A549 (cell line): ENCODE measurements at regions not wholly inside any gene's neighbourhood (a gene's known extent, or its start where the extent isn't known, plus 50 kb on each side); places are given as distances from the start of the nearest gene placed in this dataset.

ENCODE experiments used
- ATAC-seq, 2 experiments: fragments of 200-7000 bp in 1 of 2; fragments of >200 bp in 1 of 2; cut with Nextera tagmentation in 1 of 2; cut with Tn5 transposase in 1 of 2; 3 replicates each; pipeline versions ENCODE4 v1.8.0 to v1.9.1; 2018 to 2020; ENCODE audit warnings: mild to moderate bottlenecking in 1 of 2, moderate library complexity in 1 of 2
- CTCF ChIA-PET: fragments of 300-600 bp; sonication (Branson Sonifier 250); formaldehyde crosslinking; extraction: SDS; loops from one replicate; lab custom pipeline; 2021; ENCODE audit warnings: antibody characterized with exemption, inconsistent platforms; lab: Yijun Ruan, JAX
- POLR2A ChIA-PET: fragments of 350-600 bp; formaldehyde crosslinking; extraction: SDS; loops from one replicate; lab custom pipeline; 2021; ENCODE audit warnings: antibody characterized with exemption, inconsistent platforms; lab: Yijun Ruan, JAX
- DNase-seq, 2 experiments: peaks; one replicate each; pipeline versions ENCODE4 v3.0.0 to v3.0.0-alpha.2; 2011 to 2016; ENCODE audit warnings: low read depth in 1 of 2, low spot score in 1 of 2
- FAIRE-seq: peaks from 2 replicates; lab custom pipeline; 2011; peaks lifted over from hg19 to GRCh38; lab: Jason Lieb, UNC
- H3K27ac ChIP-seq, 2 experiments: fragments of >200 bp; sonication (Bioruptor Twin); formaldehyde crosslinking; 3 replicates each; pipeline ENCODE4 v1.5.1; 2016 to 2017
- H3K4me1 ChIP-seq: fragments of >200 bp; sonication (Bioruptor Twin); formaldehyde crosslinking; 3 replicates; pipeline ENCODE4 v1.6.1; 2016
- H3K4me2 ChIP-seq: fragments of >200 bp; sonication (Bioruptor Twin); formaldehyde crosslinking; 3 replicates; pipeline ENCODE4 v1.6.1; 2016
- H3K4me3 ChIP-seq: fragments of >200 bp; sonication (Bioruptor Twin); formaldehyde crosslinking; 3 replicates; pipeline ENCODE4 v1.5.1; 2016
- H3K9me3 ChIP-seq: fragments of >200 bp; sonication (Bioruptor Twin); formaldehyde crosslinking; 3 replicates; pipeline ENCODE4 v1.6.1; 2016
- CEBPB ChIP-seq, 2 experiments: fragments of >200 bp in 1 of 2; sonication (Bioruptor Twin) in 1 of 2; formaldehyde crosslinking in 1 of 2; IDR thresholded peaks; 2 replicates each; pipeline ENCODE4 v1.6.1; 2012 to 2016
- CHD2 ChIP-seq: fragments of 150-350 bp; IDR thresholded peaks from 2 replicates; pipeline ENCODE4 v1.6.1; 2014; ENCODE audit warnings: low read length; ENCODE audit not compliant: partially characterized antibody
- CHD4 ChIP-seq: fragments of 200-600 bp; sonication (generic); IDR thresholded peaks from 2 replicates; pipeline ENCODE4 v1.6.1; 2016; ENCODE audit warnings: antibody characterized with exemption, mild to moderate bottlenecking, borderline replicate concordance
- EHF ChIP-seq: fragments of 250-450 bp; sonication (Bioruptor Pico); IDR thresholded peaks from 2 replicates; pipeline ENCODE4 v1.5.0; 2020; ENCODE audit warnings: mild to moderate bottlenecking
- EP300 ChIP-seq, 2 experiments: fragments of >200 bp; sonication (Bioruptor Twin); formaldehyde crosslinking; IDR thresholded peaks; 2 replicates in 1 of 2; 3 replicates in 1 of 2; pipeline ENCODE4 v1.6.1; 2016 to 2017
- ESRRA ChIP-seq: fragments of 150-350 bp; IDR thresholded peaks from 2 replicates; pipeline ENCODE4 v1.6.1; 2014; ENCODE audit warnings: mild to moderate bottlenecking, low read length, borderline replicate concordance
- FOSB ChIP-seq: fragments of 250-450 bp; sonication (Bioruptor Pico); IDR thresholded peaks from 2 replicates; pipeline ENCODE4 v1.5.0; 2020; ENCODE audit warnings: mild to moderate bottlenecking, moderate library complexity
- FOSL2 ChIP-seq, 2 experiments: fragments of 450-650 bp in 1 of 2; fragments of >200 bp in 1 of 2; sonication (Bioruptor Twin) in 1 of 2; formaldehyde crosslinking; IDR thresholded peaks; 2 replicates each; pipeline versions ENCODE4 v1.5.0 to v1.6.1; 2016 to 2020; ENCODE audit warnings: mild to moderate bottlenecking in 1 of 2, moderate library complexity in 1 of 2
- FOXS1 ChIP-seq: fragments of 250-450 bp; sonication (Bioruptor Pico); IDR thresholded peaks from 2 replicates; pipeline ENCODE4 v1.5.0; 2020; ENCODE audit warnings: mild to moderate bottlenecking, moderate library complexity
- GATA3 ChIP-seq: IDR thresholded peaks from 2 replicates; pipeline ENCODE4 v1.6.1; 2012; ENCODE audit warnings: borderline replicate concordance
- HDAC2 ChIP-seq: fragments of 200-600 bp; sonication (generic); IDR thresholded peaks from 2 replicates; pipeline ENCODE4 v1.6.1; 2016
- HOXA7 ChIP-seq: fragments of 250-450 bp; sonication (Bioruptor Pico); IDR thresholded peaks from 2 replicates; pipeline ENCODE4 v1.5.0; 2020; ENCODE audit warnings: mild to moderate bottlenecking, moderate library complexity
- HOXB13 ChIP-seq: fragments of 250-450 bp; sonication (Bioruptor Pico); IDR thresholded peaks from 2 replicates; pipeline ENCODE4 v1.5.0; 2020; ENCODE audit warnings: low read depth, mild to moderate bottlenecking, moderate library complexity
- HOXB5 ChIP-seq: fragments of 250-450 bp; sonication (Bioruptor Pico); IDR thresholded peaks from 2 replicates; pipeline ENCODE4 v1.5.0; 2020; ENCODE audit warnings: mild to moderate bottlenecking, moderate library complexity
- JUN ChIP-seq, 2 experiments: fragments of >200 bp; sonication (Bioruptor Twin); formaldehyde crosslinking; IDR thresholded peaks; 2 replicates in 1 of 2; 3 replicates in 1 of 2; pipeline ENCODE4 v1.6.1; 2016 to 2017
- KDM5A ChIP-seq: fragments of 200-600 bp; sonication (generic); IDR thresholded peaks from 2 replicates; pipeline ENCODE4 v1.6.1; 2016; ENCODE audit warnings: antibody characterized with exemption, mild to moderate bottlenecking
- MYC ChIP-seq: IDR thresholded peaks from 2 replicates; pipeline ENCODE4 v1.6.1; 2012; ENCODE audit warnings: mild to moderate bottlenecking, inconsistent platforms, low read length, improper control_type of control experiment, borderline replicate concordance
- NFE2L2 ChIP-seq: fragments of 150-350 bp; conservative IDR thresholded peaks from 2 replicates; pipeline ENCODE4 v1.6.1; 2014; ENCODE audit warnings: low read length
- NR3C1 ChIP-seq: fragments of >200 bp; sonication (Bioruptor Twin); formaldehyde crosslinking; IDR thresholded peaks from 3 replicates; pipeline ENCODE4 v1.6.1; 2017
- POLR2A ChIP-seq: IDR thresholded peaks from 2 replicates; pipeline ENCODE4 v1.6.1; 2012; ENCODE audit warnings: mild to moderate bottlenecking, low read length
- POLR2AphosphoS2 ChIP-seq: conservative IDR thresholded peaks from 2 replicates; pipeline ENCODE4 v1.6.1; 2012; ENCODE audit warnings: low read length, improper control_type of control experiment, inconsistent platforms
- RAD21 ChIP-seq, 2 experiments: fragments of >200 bp in 1 of 2; sonication (Bioruptor Twin) in 1 of 2; formaldehyde crosslinking in 1 of 2; IDR thresholded peaks in 1 of 2; conservative IDR thresholded peaks in 1 of 2; 2 replicates in 1 of 2; 3 replicates in 1 of 2; pipeline ENCODE4 v1.6.1; 2012 to 2018; ENCODE audit warnings: inconsistent platforms in 1 of 2
- RARB ChIP-seq: fragments of 250-450 bp; sonication (Bioruptor Pico); IDR thresholded peaks from 2 replicates; pipeline ENCODE4 v1.8.0; 2021; ENCODE audit warnings: mild to moderate bottlenecking, moderate library complexity
- TFCP2L1 ChIP-seq: fragments of 250-450 bp; sonication (Bioruptor Pico); IDR thresholded peaks from 2 replicates; pipeline ENCODE4 v1.5.0; 2021; ENCODE audit warnings: mild to moderate bottlenecking
- ZNF302 ChIP-seq: fragments of 250-450 bp; sonication (Bioruptor Pico); IDR thresholded peaks from 2 replicates; pipeline ENCODE4 v1.9.0; 2021; ENCODE audit warnings: inconsistent platforms, mild to moderate bottlenecking, moderate library complexity
- ZSCAN20 ChIP-seq: fragments of 250-450 bp; sonication (Bioruptor Pico); IDR thresholded peaks from 2 replicates; pipeline ENCODE4 v1.8.0; 2022; ENCODE audit warnings: mild to moderate bottlenecking, moderate library complexity
- WGBS: methylation state at CpG from one replicate; pipeline ENCODE4 v1.1.6; 2017; ENCODE audit errors: missing lambda C conversion rate; 5-methylcytosine and 5-hydroxymethylcytosine counted together
- TF ChIP-seq, protein P1 (sequence below): fragments of >200 bp; sonication (Bioruptor Twin); formaldehyde crosslinking; IDR thresholded peaks from 2 replicates; pipeline ENCODE4 v1.6.1; 2016
- TF ChIP-seq, protein P2 (sequence below): fragments of 250-450 bp; sonication (Bioruptor Pico); IDR thresholded peaks from 2 replicates; pipeline ENCODE4 v1.5.0; 2021; ENCODE audit warnings: mild to moderate bottlenecking, moderate library complexity, borderline replicate concordance
- TF ChIP-seq, protein P3 (sequence below): fragments of >200 bp; sonication (Bioruptor Twin); formaldehyde crosslinking; IDR thresholded peaks from 3 replicates; pipeline ENCODE4 v1.6.1; 2016
- TF ChIP-seq, protein P4 (sequence below): fragments of 150-350 bp; IDR thresholded peaks from 2 replicates; pipeline ENCODE4 v1.6.1; 2014; ENCODE audit warnings: low read depth, mild to moderate bottlenecking, low read length
- TF ChIP-seq, protein P5 (sequence below): IDR thresholded peaks from 2 replicates; pipeline ENCODE4 v1.6.1; 2012
- TF ChIP-seq, protein P6 (sequence below): IDR thresholded peaks from 2 replicates; pipeline ENCODE4 v1.6.1; 2012; ENCODE audit warnings: low read depth, borderline replicate concordance

DNA sequence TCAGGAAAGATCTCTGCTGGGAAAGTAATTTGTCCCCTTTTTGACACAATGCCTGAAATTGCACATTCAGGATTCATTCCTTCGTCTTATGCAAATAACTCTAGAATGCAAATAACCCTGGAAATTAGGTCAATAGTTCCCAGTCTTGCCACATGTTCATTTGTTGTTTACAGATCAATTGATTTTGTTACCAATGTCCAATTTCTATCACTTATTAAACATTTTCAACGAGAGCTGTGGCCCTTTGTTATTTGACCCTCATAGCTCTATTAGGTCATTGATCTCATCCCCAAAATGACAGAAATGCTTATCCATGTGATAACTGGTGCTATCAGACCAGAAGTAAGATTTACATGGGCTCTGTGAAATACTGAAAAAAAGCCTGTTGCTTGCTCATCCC is 275.3 kb upstream of the REG3G start (continued):
- TF ChIP-seq, protein P1, sequence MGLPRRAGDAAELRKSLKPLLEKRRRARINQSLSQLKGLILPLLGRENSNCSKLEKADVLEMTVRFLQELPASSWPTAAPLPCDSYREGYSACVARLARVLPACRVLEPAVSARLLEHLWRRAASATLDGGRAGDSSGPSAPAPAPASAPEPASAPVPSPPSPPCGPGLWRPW = no peak
- TF ChIP-seq KDM5A (no peak), ESRRA (no peak), ZNF302 (no peak), EHF (CRISPR knock-in tag) (no peak), HOXB5 (CRISPR knock-in tag) (no peak), HOXB13 (CRISPR knock-in tag) (no peak), FOXS1 (CRISPR knock-in tag) (no peak), CHD2 (no peak), ZSCAN20 (CRISPR knock-in tag) (no peak), RAD21 (conservative IDR thresholded peaks at IDR 0.05 in 1 of 2, IDR thresholded peaks at IDR 0.05 in 1 of 2) (no peak), GATA3 (no peak)
- TF ChIP-seq, protein P2, sequence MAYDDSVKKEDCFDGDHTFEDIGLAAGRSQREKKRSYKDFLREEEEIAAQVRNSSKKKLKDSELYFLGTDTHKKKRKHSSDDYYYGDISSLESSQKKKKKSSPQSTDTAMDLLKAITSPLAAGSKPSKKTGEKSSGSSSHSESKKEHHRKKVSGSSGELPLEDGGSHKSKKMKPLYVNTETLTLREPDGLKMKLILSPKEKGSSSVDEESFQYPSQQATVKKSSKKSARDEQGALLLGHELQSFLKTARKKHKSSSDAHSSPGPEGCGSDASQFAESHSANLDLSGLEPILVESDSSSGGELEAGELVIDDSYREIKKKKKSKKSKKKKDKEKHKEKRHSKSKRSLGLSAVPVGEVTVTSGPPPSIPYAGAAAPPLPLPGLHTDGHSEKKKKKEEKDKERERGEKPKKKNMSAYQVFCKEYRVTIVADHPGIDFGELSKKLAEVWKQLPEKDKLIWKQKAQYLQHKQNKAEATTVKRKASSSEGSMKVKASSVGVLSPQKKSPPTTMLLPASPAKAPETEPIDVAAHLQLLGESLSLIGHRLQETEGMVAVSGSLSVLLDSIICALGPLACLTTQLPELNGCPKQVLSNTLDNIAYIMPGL = no peak
- TF ChIP-seq, protein P3, sequence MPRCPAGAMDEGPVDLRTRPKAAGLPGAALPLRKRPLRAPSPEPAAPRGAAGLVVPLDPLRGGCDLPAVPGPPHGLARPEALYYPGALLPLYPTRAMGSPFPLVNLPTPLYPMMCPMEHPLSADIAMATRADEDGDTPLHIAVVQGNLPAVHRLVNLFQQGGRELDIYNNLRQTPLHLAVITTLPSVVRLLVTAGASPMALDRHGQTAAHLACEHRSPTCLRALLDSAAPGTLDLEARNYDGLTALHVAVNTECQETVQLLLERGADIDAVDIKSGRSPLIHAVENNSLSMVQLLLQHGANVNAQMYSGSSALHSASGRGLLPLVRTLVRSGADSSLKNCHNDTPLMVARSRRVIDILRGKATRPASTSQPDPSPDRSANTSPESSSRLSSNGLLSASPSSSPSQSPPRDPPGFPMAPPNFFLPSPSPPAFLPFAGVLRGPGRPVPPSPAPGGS = no peak

DNA sequence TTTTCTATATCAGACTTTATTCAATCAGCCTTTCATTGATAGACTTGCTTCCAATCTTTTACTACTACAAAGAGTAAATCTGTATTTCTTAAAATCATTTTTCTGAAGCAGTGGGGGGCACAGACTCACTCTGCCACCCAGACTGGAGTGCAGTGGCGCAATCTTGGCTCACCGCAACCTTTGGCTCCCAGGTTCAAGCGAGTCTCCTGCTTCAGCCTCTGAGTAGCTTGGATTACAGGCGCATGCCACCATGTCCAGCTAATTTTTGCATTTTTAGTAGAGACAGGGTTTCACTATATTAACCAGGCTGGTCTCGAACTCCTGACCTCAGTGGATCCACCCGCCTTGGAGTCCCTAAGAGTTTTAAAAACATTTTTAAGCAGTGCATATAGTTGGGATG is 270.6 kb upstream of the REG3G start:
- no peak overlapping the region for H3K4me2 ChIP-seq
- ChIA-PET POLR2A (no interaction called here), CTCF (interaction anchor here (0.7 kb wide), 1 partner anchor 10 kb away, joined by 4 read pairs; no protein-coding TSS in a partner anchor)
- no peak for TF ChIP-seq HOXB5 (CRISPR knock-in tag)
- TF ChIP-seq RARB (CRISPR knock-in tag) = no peak
- TF ChIP-seq CHD4 = no peak
- TF ChIP-seq POLR2AphosphoS2 = no peak
- TF ChIP-seq, protein P4, sequence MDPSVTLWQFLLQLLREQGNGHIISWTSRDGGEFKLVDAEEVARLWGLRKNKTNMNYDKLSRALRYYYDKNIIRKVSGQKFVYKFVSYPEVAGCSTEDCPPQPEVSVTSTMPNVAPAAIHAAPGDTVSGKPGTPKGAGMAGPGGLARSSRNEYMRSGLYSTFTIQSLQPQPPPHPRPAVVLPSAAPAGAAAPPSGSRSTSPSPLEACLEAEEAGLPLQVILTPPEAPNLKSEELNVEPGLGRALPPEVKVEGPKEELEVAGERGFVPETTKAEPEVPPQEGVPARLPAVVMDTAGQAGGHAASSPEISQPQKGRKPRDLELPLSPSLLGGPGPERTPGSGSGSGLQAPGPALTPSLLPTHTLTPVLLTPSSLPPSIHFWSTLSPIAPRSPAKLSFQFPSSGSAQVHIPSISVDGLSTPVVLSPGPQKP = no peak
- TF ChIP-seq POLR2A = no peak
- no peak for TF ChIP-seq FOSB (CRISPR knock-in tag)
- no peak for TF ChIP-seq EP300 (IDR thresholded peaks at IDR 0.05)
- no peak for TF ChIP-seq EHF (CRISPR knock-in tag)
- no peak for TF ChIP-seq MYC
- ATAC-seq (no peak), DNase-seq (no peak), FAIRE-seq (no peak)
- no peaks in the 10 kb centered on the region for H3K4me1 ChIP-seq
- no peaks in the 10 kb centered on the region for H3K9me3 ChIP-seq
- no peak overlapping the region for H3K4me3 ChIP-seq
- no peak overlapping the region for H3K27ac ChIP-seq
- 15% methylated on average over 6 of the region's 6 CpGs for whole genome bisulfite sequencing

DNA sequence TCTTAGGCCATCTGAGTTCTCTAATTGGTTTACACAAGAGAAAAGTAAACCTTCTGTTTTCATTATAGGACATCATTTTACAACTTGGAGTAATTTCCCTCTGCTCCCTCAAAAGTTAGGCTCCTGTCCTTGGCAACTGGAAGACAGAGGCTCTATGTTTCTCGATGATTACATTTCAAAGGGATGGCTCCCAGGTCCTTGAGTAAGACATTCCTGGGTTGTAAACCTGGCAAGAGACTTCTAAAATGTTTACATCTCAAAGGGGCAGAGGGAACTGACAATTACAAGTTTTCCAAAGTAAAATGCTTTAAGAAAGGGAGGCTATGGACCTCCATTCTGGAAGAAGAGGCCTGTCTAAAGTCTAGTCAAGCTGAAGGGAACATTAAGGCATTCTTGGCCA is 268.3 kb upstream of the REG3G start:
- ChIA-PET CTCF (no interaction called here), POLR2A (no interaction called here)
- Histone ChIP-seq H3K4me3 (no peak overlapping the region), H3K9me3 (no peaks in the 10 kb centered on the region), H3K27ac (no peak overlapping the region), H3K4me2 (no peak overlapping the region), H3K4me1 (no peaks in the 10 kb centered on the region)
- ATAC-seq (no peak), FAIRE-seq (no peak), DNase-seq (no peak)
- WGBS = 4% methylated on average over 1 of the region's 1 CpG
- TF ChIP-seq, protein P5, sequence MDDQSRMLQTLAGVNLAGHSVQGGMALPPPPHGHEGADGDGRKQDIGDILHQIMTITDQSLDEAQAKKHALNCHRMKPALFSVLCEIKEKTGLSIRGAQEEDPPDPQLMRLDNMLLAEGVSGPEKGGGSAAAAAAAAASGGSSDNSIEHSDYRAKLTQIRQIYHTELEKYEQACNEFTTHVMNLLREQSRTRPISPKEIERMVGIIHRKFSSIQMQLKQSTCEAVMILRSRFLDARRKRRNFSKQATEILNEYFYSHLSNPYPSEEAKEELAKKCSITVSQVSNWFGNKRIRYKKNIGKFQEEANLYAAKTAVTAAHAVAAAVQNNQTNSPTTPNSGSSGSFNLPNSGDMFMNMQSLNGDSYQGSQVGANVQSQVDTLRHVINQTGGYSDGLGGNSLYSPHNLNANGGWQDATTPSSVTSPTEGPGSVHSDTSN = no peak
- TF ChIP-seq HDAC2 = no peak
- no peak for TF ChIP-seq TFCP2L1
- TF ChIP-seq JUN (IDR thresholded peaks at IDR 0.05) = no peak
- TF ChIP-seq NR3C1 = no peak
- TF ChIP-seq EP300 (IDR thresholded peaks at IDR 0.05) = no peak
- TF ChIP-seq, protein P6, sequence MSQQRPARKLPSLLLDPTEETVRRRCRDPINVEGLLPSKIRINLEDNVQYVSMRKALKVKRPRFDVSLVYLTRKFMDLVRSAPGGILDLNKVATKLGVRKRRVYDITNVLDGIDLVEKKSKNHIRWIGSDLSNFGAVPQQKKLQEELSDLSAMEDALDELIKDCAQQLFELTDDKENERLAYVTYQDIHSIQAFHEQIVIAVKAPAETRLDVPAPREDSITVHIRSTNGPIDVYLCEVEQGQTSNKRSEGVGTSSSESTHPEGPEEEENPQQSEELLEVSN = no peak
- TF ChIP-seq POLR2AphosphoS2 = no peak
- TF ChIP-seq KDM5A = no peak
- TF ChIP-seq, protein P1 = no peak
- no peak for TF ChIP-seq RAD21 (conservative IDR thresholded peaks at IDR 0.05 in 1 of 2, IDR thresholded peaks at IDR 0.05 in 1 of 2)
- TF ChIP-seq ZNF302 = no peak
- TF ChIP-seq CEBPB (IDR thresholded peaks at IDR 0.05) = no peak
- TF ChIP-seq HOXA7 (CRISPR knock-in tag) = no peak
- no peak for TF ChIP-seq NFE2L2
- TF ChIP-seq FOSL2 (IDR thresholded peaks at IDR 0.05) = no peak
- no peak for TF ChIP-seq FOSL2 (CRISPR knock-in tag; IDR thresholded peaks at IDR 0.05)
